ENCODE measurements at regions not wholly inside any gene's neighbourhood (a gene's known extent, or its start where the extent isn't known, plus 50 kb on each side); places are given as distances from the start of the nearest gene placed in this dataset.

DNA sequence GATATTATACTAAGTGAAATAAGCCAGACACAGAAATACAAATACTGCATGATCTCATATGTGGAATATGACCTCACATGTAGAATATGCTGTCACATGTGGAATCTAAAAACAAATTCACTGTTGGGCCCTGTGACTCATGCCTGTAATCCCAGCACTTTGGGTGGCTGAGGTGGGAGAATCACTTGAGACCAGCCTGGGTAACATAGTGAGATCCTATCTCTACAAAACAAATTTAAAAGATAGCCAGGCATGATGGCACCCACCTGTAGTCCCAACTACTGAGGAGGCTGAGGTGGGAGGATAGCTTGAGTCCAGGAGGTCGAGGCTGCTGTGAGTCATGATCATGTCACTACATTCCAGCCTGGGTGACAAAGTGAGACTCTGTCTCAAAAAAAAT lies 160.3 kb downstream of the PTEN start:
- no peak for DNase-seq

DNA sequence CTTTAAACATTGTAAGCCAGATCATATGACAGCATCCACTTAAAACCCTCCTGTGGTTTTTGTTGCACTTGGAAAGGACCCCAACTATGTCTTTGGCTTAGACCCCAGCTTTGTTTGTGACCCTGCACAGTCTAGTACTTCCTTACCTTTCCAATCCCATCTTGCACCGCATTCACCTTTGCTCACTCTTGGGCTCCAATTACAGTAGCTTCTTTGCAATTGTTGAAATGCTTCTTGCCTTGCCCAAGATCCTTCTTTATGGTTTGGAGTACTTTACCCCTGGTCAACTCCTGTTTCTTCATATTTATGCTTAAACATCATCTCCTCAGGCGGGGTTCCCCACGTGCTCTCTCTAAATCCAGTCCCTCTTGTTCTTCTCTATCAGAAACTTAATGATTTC lies 162.6 kb downstream of the PTEN start:
- DNase-seq, result no peak

DNA sequence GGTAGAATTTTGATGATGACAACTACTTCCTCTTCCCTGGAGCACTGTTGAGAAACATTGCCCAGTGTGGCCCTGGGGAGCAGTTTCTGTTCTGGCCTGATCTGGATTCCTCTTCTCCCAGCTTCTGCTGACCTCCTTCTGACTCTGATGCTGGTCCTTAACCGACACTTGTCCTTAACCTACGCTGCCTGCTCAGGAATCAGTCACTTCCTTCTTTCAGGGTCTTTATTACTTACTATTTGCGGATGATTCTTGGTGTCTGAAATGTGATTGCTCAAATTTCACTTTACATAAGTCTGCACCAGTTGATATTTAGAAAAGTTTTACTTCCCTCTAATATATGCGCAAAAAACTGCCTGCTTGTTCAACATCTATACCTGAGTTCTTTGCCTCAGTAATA lies 164.1 kb downstream of the PTEN start:
- DNase-seq, result peak in 1 of 2 donors; percentile 40

DNA sequence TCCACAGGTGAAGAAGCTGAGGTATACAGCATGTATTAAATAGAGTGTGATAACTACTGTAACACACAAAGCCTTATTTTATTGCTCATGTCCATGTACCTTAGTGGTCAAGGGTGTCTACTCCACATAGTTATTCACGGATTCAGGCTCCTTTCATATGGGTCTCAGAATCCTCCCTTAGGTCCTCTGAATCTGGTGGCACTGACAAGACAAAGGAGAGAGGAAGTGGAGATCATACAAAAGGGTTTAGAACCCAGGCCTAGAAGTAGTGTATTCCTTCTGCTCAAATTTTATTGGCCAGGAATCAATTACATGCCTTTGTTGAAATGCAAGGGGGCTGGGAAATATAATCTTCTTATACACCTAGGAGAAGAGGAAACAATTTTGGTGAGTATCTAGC lies 164.6 kb downstream of the PTEN start:
- no peak for DNase-seq

DNA sequence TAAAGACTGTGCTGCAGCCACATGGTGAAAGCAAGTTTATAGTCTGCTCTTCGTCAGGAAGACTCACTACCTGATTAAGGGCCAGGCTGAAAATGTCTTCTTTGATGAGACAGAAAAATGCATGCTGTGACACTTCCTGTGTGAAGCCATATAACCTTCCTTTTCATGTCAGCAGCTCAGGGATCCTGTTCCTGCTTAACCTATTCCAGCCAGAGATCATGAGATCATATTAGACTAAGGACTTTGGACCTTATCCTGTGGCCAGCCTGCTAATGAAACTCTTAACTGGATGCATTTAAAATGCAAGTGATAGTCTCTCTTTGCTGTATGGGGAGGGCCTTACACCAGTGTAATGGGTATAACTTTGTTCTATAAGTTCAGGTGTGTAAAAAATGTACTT lies 165.2 kb downstream of the PTEN start:
- peak in 1 of 2 donors; percentile 25 for DNase-seq

DNA sequence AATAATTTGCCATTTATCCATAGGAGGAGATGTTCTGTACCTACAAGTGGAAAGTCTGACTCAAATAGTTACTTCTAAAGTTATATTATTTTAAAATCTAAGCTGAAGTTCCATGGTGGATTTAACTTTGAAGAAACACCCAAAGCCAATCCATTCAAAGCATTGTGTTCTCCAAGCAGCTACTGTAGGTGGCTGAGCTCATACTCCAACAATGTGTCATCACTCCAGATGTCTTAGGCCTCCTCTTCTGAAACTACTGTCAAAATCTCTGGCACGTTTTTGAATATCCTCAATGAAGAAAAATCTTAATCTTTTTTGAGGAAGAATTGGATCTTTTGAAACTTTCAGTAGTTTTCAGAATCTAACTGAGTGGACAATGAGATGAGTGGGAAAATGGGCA lies 169.1 kb downstream of the PTEN start:
- DNase-seq, result no peak

DNA sequence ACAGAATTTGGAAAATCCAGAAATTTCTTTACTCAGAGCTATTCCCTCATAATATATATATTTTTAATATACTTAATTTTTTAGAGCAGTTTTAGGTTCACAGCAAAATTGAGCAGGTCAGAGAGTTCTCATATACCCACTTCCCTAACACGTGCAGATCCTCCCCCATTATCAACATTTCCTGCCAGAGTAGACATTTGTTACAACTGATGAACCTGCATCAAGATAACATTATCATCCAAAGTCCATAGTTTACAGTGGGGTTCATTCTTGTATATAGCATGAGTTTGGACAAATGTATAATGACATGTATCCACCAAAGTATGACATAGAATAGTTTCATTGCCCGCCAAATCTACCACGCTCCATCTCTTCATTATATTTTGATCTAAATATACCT lies 170.0 kb downstream of the PTEN start:
- DNase-seq, result no peak

DNA sequence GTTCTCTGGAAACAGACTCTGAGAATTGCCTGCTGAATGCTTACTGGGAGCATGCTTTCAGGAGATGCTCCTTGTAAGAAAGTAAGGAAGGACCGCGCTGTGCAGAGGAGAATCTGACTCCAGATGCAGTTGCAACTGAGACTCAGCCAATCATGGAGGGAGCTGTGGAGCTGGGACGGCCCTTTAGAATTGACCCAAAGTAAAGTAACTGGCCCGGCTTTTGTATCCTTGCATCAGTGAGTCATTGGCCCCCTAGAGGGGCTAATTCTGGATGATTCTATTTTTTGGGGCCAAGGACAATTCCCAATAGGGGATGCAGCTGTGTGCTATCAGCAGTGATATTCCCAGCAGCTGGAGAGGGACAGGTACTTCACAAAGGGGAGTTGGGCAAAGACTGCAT lies 170.4 kb downstream of the PTEN start:
- DNase-seq, result no peak

DNA sequence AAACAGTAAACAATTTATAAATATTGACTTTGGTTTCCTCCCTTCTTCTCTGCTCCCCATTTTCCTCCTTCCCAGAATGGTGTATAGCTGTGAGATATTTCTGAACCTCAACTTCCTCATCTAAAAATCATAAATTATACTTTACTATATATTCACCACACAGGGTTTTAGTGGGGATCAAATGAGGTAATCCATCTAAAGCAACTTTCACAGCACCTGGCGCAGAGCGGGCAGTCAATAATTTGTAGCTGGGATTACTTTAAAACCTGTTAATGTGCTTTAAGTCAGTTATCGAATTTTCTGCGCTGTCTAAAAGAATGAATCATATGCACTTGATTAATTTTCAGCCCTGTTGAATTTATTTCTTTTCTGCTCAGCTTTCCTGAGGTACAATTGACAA lies 172.7 kb downstream of the PTEN start:
- no peak for DNase-seq

DNA sequence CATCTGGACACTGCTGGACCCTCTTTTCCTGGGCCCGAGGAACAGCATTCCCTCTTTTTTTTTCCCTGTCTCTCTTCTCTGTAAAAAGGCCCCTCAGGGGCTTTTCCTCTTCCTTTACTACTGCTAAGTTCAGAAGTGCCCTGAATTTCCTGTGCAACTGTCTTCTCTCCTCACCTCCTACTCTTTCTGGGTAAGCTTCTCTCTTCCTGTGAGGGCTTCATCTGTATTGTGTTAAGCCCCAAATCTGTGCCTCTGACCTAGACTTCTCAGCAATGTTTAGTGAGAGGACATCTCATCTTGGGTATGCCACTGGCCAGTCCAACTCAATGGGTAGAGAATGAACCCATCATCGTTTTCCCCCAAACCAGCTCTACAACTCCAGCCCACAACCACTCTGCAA lies 174.2 kb downstream of the PTEN start:
- DNase-seq, result no peak

DNA sequence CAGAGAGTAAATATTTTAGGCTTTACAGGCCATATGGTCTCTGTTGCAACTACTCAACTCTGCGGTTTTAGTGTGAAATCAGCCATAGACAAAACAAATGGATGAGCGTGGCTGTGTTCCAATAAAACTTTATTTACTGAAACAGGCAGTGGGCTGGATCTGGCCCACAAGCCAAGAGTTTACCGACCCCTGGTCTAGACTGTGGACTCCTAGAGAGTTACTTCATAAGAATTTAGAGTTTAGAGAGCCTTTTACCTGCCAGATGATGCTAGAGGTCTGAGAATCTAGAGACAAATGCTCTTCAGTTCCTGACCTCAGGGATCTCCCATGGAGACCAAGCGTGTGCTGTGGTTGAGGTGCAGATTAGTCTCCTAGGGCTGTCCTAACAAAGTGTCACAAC lies 174.8 kb downstream of the PTEN start:
- no peak for DNase-seq

DNA sequence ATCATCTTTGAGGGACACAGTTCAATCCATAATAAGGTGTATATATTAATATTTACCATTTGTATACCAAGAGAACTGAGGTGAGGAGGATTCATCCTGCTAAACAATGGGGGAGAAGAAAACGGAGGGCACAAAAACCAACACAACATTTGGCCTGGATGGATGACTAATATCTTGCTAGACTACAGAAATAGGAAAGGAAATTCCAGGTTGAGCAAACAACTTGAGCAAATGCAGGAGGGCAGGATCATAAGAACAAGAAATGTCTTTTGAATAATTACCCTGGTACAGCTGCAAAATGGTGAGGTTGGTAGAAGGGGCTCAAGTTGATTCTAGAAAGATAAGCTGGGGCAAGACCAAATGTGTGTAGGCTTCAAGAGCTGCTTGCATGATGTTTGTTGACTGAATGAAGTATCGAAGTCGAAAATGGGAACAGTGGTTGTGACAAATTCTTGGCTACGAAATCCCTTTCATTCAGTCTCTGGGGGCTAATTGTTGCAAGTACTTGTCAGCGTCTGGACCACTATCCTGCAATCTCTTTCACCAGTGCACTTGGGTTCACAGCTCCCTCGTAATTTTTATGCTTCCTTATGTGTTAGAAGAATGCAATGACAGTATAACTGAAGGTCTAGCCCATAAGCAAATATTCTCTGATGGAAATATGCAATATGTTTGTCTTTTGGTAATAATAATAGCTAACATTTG lies 176.2 kb downstream of the PTEN start:
- DNase-seq, result no peak

DNA sequence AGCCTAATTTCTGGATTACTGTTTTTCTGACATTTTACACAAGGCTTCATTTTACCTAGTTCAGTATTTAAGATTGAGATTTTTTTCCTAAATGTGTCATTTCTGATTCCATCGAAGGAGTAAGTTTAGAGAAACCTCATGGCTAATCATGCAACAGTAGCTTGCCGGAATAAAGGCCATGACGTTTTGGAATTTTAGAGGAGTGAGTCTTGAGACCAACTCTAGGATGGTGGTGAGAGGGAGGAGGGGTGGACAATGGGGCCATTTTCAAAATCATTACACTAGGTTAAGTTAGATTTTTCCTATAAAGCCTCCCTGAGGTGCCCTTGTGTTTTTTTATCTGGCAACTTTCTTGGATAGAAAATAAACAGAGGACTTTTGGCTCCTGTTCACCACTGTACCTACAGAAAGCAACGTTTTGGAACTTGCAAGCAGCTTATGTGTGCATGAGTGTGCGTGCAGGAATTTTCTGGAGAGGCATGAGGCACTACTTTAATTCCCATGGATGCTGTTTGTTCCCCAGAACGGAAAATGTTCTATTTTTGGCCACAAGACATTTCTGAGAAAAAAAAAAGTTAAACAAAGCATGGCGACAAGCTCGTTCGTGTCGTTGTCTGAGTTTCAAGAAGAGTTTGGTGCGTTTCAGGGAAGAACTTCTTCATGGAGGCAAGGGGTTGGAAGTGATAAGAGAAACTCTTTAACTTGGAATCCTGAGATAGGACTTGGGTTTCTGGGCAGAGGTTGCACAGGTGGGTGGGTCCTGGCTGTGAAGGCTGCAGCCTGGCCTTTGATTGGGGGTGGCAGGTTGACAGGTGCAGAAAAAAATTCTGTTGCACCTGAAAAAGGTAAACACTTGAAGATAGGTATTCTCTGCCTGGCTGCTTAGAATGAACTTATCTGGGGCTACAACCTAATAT lies 178.1 kb downstream of the PTEN start:
- no peak for DNase-seq

DNA sequence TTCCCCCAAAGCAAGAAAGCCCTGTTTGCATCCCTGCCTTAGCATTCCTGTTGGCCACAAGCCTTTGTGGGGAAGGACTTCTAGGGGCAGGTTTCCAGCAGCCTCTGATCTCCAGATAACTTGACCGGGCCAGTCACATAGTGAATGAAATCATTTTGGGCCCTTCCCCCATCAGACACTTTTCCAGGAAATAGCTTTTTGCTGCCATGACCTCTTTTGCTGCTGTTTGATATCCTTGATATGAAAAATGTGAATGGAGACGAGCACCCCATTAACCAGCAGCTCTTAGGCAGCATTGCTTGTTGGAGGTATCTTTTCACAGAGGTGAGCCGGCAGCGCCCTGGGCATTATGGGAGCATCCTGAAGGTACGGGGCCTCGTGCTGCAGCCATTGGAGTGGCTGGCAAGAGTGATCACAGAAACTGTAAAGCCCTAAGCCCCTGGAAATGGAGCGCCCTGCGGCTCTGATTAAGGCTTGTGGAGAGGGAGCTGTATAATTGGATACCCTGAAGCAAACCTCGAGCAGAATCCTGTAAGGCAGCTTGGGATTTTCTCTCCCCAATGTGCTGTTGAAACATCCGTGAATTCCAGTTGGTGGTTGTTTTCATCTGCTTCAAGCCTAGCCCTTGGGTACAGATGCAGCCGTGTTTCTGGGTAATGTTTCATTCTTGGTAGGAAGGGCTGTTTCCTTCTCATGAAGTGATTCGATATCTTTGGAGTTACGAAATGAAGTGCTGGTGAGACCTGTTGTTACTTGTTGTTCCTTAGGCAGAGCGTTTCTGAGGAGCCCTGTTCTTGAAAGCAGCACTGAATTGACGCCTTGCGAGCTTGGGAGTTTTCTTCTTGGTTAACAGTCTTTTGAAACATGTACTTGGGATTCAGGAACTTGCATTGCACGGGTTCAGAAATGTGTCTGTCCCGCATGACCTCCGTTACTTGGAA lies 179.0 kb downstream of the PTEN start:
- peak in 1 of 2 donors; percentile 25 for DNase-seq

DNA sequence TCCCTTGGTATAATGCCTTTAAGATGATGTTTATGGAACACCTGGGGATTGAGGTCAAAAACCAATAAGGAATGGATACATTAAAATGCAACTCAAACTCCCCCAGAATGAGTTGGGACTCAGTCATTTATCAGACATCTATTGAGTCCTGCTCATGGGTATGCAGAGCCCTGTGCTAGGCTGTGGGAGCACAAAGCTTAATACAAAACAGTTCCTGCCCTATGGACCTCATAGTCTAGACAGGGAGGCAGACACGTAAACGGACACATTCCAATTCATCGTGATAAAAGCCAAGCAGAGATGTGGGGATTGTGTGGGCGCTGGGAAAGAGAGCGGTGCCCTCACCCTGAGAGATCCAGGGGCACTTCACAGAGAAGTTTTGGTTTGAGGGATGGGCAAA lies 181.7 kb downstream of the PTEN start:
- no peak for DNase-seq

DNA sequence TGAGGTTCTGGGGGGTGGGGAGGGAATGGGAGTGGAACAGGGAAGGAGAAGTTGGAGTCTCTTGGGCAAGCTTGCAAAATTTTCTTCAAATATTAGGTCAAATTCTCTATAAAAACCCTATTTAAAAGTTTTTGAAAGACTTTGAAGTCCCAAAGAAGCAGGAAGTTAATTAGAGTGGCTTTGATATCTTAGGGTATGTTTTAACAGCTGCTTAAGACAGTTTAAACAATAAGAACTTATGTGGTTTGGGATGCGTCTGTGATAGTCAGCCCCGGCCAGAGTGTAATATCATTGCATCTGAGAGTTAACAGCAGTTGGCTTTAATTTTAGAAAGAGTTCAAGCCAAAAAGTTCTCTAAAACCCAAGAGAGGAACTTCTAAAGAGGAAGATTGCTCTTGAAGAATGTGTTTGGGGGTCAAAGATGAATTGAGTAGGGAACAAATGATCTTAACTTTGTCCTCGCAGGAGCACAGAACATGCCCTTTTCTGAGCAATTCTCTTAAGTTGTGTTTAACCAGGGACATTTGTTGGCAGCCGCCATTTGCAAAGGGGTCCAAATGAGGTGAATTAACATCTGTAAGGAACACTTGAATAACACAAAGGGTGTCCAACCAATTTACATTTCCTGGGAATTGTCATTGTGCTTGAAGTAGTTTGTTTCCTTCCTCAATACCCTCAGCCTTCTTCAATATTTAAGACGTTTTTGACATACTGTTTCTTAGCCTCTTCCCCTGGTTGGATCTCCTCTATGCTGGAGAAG lies 182.4 kb downstream of the PTEN start:
- no peak for DNase-seq

DNA sequence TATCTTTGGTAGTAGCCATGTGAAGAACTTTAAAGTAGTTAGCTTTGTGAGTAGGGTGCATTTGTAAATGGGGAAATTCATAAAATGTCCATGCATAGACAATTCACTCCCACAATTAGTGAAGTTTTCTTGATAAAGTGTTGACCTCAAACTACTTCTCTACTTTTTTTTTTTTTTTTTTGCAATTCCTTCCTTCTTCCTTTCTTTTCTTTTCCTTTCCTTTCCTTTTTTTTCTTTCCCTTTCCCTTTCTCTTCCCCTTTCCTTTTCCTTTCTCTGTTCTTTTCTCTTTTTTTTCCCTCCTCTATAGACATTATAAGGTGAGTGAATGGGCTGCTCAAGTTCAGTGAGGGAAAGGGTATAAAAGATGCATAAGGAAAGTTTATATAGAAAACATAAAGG lies 184.2 kb downstream of the PTEN start:
- no peak for DNase-seq

DNA sequence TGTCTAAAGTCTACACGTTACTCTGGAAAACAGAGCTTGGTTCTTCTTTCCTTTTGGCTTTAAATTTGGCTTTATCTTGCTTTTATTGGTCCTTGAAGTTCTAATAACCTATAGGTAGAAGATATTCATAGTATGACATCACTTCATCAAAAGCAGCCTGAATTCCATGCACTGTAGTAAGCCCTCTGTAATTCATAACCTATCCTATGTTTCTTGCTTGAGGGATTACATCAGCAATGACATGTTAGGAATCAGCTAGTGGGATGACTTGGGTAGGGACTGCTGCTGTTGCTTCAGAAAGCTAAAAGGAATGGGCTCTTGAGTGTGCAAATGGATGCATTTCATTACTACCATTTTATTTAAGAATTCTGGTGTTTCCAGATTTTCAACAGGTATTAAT lies 184.9 kb downstream of the PTEN start:
- DNase-seq, result no peak

DNA sequence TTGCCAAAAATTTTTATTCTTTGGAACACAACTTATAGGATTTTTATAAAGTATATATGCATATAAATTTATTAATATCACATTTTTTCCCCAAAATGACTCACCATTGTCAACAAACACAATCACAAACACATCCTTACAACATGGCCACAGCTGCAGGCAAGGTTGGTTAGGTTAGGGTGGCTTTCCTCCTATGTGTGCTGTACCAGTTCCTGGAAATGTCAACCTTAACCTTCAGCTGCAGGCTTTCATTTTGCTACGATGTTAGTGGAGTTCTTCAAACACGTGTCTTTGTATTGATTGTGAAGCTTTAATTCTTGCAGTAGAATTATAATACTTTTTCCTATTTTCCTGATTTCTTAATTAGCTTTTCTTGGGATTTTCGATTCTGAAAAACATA lies 185.8 kb downstream of the PTEN start:
- DNase-seq, result no peak

DNA sequence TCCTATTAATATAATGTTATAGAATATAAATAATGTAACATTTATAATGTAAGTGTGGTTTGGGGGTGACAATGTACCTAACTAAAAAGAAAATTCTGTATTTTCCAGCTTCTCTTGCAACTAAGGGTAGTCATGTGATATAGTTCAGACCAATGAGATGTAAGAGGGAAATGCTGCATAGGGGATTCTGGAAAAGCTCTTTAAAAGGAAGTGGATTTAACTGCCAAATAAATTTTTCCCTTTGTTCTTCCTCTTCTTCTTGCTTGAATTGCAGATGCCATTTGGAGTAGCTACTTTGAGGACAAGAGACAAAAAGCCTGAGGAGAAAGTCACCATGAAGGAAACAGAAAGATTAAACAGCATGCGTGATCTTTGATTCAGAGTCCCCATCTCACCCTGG lies 194.3 kb downstream of the PTEN start:
- no peak for DNase-seq

DNA sequence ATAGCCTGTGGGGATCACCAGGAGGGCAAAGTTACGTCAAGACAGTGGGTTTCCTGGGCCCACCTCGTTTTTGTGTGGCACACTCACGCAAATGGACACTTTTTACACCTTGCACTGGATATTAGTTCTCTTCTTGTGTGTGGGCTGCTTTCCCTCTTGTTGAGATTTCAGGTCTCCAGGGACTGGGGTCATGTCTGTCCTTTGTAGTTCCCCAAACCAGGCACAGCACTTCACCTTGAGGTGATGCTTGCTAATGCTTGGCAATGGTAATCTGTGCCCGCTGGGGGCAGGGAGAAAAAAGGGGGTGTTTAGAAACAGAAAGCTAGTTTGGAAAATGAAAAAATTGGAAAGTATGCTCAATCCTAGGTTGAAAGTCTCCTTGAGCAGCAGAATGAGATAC lies 195.3 kb downstream of the PTEN start:
- DNase-seq, result no peak

DNA sequence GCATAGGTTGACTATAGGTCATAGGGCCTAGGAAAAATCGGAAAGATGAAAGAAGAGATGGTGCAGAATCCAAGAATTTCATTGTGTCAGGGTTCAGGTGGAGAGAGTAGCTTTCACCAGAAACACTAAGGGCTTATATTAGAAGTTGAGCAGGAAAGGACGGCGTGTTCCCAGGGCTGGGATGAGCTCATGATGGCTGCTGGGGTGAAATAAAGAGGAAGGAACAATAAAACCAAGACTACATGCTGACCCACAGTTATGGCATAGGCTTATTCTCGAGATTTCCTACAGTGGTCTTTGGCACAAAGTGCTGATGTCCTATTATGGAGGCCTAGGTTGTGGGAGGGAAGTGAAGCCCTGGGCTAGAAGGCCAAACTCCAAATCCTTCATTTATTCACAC lies 195.8 kb downstream of the PTEN start:
- no peak for DNase-seq

DNA sequence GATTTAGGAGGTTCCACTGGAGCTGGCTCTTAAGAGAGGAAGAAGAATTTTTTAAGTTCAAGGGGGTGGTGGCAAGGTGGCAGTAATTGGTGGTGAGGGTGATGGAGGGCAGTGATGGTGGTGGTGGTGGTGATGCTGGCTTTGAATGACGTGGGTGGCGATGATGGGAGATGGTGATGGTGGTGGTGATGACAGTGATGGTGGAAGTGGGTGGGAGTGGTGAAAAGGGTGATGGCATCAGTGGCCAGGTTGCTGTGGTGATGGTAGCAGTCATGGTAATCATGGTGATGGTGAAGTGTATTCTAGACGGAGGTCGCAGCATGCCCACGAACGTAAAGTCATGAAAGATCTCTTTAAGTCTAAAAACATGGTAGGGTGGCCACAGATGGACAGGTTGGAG lies 197.3 kb downstream of the PTEN start:
- no peak for DNase-seq

Measured in CD4-positive, alpha-beta T cell treated with Interleukin-4 for 1 hour (primary cell).